ENCODE measurements at regions not wholly inside any gene's neighbourhood (a gene's known extent, or its start where the extent isn't known, plus 50 kb on each side); places are given as distances from the start of the nearest gene placed in this dataset.

- no peak overlapping the region for H3K4me3 ChIP-seq (ENCODE audit: low read length)
- DNase-seq (ENCODE audit: low read depth): peak; percentile 4
- TF ChIP-seq, protein P1, sequence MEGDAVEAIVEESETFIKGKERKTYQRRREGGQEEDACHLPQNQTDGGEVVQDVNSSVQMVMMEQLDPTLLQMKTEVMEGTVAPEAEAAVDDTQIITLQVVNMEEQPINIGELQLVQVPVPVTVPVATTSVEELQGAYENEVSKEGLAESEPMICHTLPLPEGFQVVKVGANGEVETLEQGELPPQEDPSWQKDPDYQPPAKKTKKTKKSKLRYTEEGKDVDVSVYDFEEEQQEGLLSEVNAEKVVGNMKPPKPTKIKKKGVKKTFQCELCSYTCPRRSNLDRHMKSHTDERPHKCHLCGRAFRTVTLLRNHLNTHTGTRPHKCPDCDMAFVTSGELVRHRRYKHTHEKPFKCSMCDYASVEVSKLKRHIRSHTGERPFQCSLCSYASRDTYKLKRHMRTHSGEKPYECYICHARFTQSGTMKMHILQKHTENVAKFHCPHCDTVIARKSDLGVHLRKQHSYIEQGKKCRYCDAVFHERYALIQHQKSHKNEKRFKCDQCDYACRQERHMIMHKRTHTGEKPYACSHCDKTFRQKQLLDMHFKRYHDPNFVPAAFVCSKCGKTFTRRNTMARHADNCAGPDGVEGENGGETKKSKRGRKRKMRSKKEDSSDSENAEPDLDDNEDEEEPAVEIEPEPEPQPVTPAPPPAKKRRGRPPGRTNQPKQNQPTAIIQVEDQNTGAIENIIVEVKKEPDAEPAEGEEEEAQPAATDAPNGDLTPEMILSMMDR (conservative IDR thresholded peaks at IDR 0.05; ENCODE audit: low read length): no peak
Observed at GRCh38 chr5:120053841-120054240, 410.3 kb upstream of the PRR16 start.

- peak; percentile 77 for DNase-seq (ENCODE audit: low read depth)
- no peak overlapping the region for H3K4me3 ChIP-seq (ENCODE audit: low read length)
- TF ChIP-seq, protein P1 (conservative IDR thresholded peaks at IDR 0.05; ENCODE audit: low read length): peak; percentile 68
Observed at GRCh38 chr5:120055858-120056257, 408.2 kb upstream of the PRR16 start.

DNA sequence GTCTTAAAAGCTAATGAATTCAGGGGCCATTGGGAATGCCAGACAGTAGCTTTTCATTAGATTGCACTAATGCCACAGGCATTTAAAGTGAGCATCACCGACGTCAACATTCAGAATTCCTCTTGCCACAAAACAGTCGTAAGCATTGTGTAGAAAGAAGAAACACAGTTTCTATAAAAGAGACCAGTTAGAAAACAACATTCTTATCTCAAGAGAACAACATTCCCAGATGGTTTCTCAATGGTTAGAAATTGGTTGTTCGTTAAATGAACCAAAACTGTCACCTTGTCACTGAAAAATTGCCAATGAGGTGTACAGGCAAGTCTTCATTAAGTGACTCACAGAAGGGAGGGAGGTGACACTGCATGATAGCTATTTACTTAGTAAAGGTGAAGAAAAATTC lies 401.6 kb upstream of the PRR16 start:
- DNase-seq (ENCODE audit: low read depth): peak; percentile 79
- no peak overlapping the region for H3K4me3 ChIP-seq (ENCODE audit: low read length)
- TF ChIP-seq, protein P1 (conservative IDR thresholded peaks at IDR 0.05; ENCODE audit: low read length): no peak

- DNase-seq (ENCODE audit: low read depth): no peak
- TF ChIP-seq, protein P1 (conservative IDR thresholded peaks at IDR 0.05; ENCODE audit: low read length): no peak
- no peak overlapping the region for H3K4me3 ChIP-seq (ENCODE audit: low read length)
Observed at GRCh38 chr5:120072068-120072761, 391.9 kb upstream of the PRR16 start.

GRCh38 chr5:120073722-120074121 lies 390.4 kb upstream of the PRR16 start:
- TF ChIP-seq, protein P1 (conservative IDR thresholded peaks at IDR 0.05; ENCODE audit: low read length): no peak
- no peak for DNase-seq (ENCODE audit: low read depth)

GRCh38 chr5:120080781-120081180 lies 383.3 kb upstream of the PRR16 start:
- H3K4me3 ChIP-seq (ENCODE audit: low read length): no peak overlapping the region
- no peak for DNase-seq (ENCODE audit: low read depth)
- TF ChIP-seq, protein P1 (conservative IDR thresholded peaks at IDR 0.05; ENCODE audit: low read length): no peak

More at GRCh38 chr5:120073722-120074121, 390.4 kb upstream of the PRR16 start:
- no peak overlapping the region for H3K4me3 ChIP-seq (ENCODE audit: low read length)

GRCh38 chr5:120082316-120083068 lies 381.6 kb upstream of the PRR16 start:
- TF ChIP-seq, protein P1 (conservative IDR thresholded peaks at IDR 0.05; ENCODE audit: low read length): 0 out of 2 replicates have a peak, but pooled peaks have one; percentile 12
- DNase-seq (ENCODE audit: low read depth): no peak
- no peak overlapping the region for H3K4me3 ChIP-seq (ENCODE audit: low read length)

Measured in AG10803 (cell line).